ENCODE measurements at regions not wholly inside any gene's neighbourhood (a gene's known extent, or its start where the extent isn't known, plus 50 kb on each side); places are given as distances from the start of the nearest gene placed in this dataset.

- ChIA-PET POLR2A (ENCODE audit: unreplicated experiment) (no interaction called here), CTCF (no interaction called here)
- no peak for DNase-seq
- H2AK9ac ChIP-seq (replicated peaks; ENCODE audit: low read depth, low read length, poor library complexity) = no peak overlapping the region
- no peak overlapping the region for H4K91ac ChIP-seq (ENCODE audit: insufficient read depth, low read depth, low read length)
- peak overlapping the region; percentile 6 for H2AFZ ChIP-seq (replicated peaks; ENCODE audit: low read length, poor library complexity)
- no peaks in the 10 kb centered on the region for H3K9me3 ChIP-seq (ENCODE audit: control insufficient read depth, insufficient read depth, low read length)
- no peak overlapping the region for H3K4ac ChIP-seq (ENCODE audit: low read depth, low read length)
- H3K36me3 ChIP-seq (ENCODE audit: control insufficient read depth, insufficient read depth, low read length) = no peaks in the 10 kb centered on the region
- no peak overlapping the region for H3K4me3 ChIP-seq (ENCODE audit: insufficient read depth, low read depth, low read length)
- dilution Hi-C loops (cut with HindIII; ENCODE audit: low sequenced_read_pairs, unreplicated experiment) = no loop called here
- H3K9me1 ChIP-seq (ENCODE audit: insufficient read depth, low read length) = no peaks in the 10 kb centered on the region
- no peak overlapping the region for H3K9ac ChIP-seq (ENCODE audit: low read depth, low read length)
- no peak overlapping the region for H3K14ac ChIP-seq (replicated peaks; ENCODE audit: low read depth, low read length)
- no peak overlapping the region for H3K18ac ChIP-seq (ENCODE audit: low read depth, low read length)
- 20% methylated on average over 1 of the region's 4 CpGs; no CpG with 5 or more reads in 1 of the 2 experiments for WGBS, 2 experiments (ENCODE audit: extremely low coverage in 2 of 2, insufficient read length in 1 of 2)
- H2BK120ac ChIP-seq (ENCODE audit: low read depth, low read length) = no peak overlapping the region
- no peak overlapping the region for H3K56ac ChIP-seq (ENCODE audit: extremely low read depth, insufficient read depth, low read length)
- TF ChIP-seq USF2 (IDR thresholded peaks at IDR 0.05; ENCODE audit: low read depth, low read length) (no peak), SMC3 (IDR thresholded peaks at IDR 0.05; ENCODE audit: low read depth, low read length) (no peak), BHLHE40 (IDR thresholded peaks at IDR 0.05; ENCODE audit: low read depth, low read length) (no peak)
- H3K23ac ChIP-seq (ENCODE audit: low read depth, low read length) = no peak overlapping the region
- no TSS peak for BruUV-seq (replicated peaks)
- H3K4me2 ChIP-seq (ENCODE audit: low read depth, low read length) = no peak overlapping the region
- no peak for ATAC-seq (ENCODE audit: low read depth)
- no peak overlapping the region for H4K5ac ChIP-seq (ENCODE audit: low read depth, low read length)
- no peaks in the 10 kb centered on the region for H4K20me1 ChIP-seq (ENCODE audit: insufficient read depth, low read length)
- no peaks in the 10 kb centered on the region for H3K27me3 ChIP-seq (ENCODE audit: control insufficient read depth, insufficient read depth, low read length)
- H2BK5ac ChIP-seq (ENCODE audit: low read depth, low read length, poor library complexity, severe bottlenecking) = no peak overlapping the region
- no peak overlapping the region for H2AK5ac ChIP-seq (ENCODE audit: low read depth, low read length)
- no peaks in the 10 kb centered on the region for H3K79me1 ChIP-seq (ENCODE audit: low read depth in 1 of 2, low read length in 2 of 2)
- no peak overlapping the region for H4K8ac ChIP-seq (ENCODE audit: low read depth in 2 of 2, low read length in 2 of 2)
- H3K27ac ChIP-seq (ENCODE audit: insufficient read depth, low read length) = no peak overlapping the region
- intact Hi-C loops (cut with micrococcal nuclease) = no loop called here
- H2BK15ac ChIP-seq (ENCODE audit: low read depth, low read length) = no peak overlapping the region
- in situ Hi-C loops (cut with MboI; ENCODE audit: low sequenced_read_pairs) = no loop called here
- H2BK20ac ChIP-seq (ENCODE audit: low read depth, low read length) = no peak overlapping the region
- peaks cover 3% of the 10 kb centered on the region; the same call in 1 of the 2 replicates for H3K4me1 ChIP-seq (ENCODE audit: control insufficient read depth, insufficient read depth, low read length)
Measured at GRCh38 chr5:98513380-98513779, 260.1 kb upstream of the RGMB start.
